IMR-90 (cell line): ENCODE measurements at regions not wholly inside any gene's neighbourhood (a gene's known extent, or its start where the extent isn't known, plus 50 kb on each side); places are given as distances from the start of the nearest gene placed in this dataset.

Experiments
- ATAC-seq: fragments of 200-7000 bp; cut with Tn5 transposase; 2 replicates; pipeline ENCODE4 v1.9.1; 2020; ENCODE audit warnings: low read depth, mild to moderate bottlenecking, moderate library complexity
- BruUV-seq: library from RNA; stranded (reverse); fragments of 400-500 nt; replicated peaks from 2 replicates; lab custom pipeline; 2021; lab: Mats Ljungman, UMichigan
- CTCF ChIA-PET: fragments of 300-600 bp; formaldehyde crosslinking; extraction: SDS; loops from one replicate; lab custom pipeline; 2021; ENCODE audit warnings: antibody characterized with exemption; lab: Yijun Ruan, JAX
- POLR2A ChIA-PET: fragments of 300-600 bp; sonication (Branson Sonifier 250); formaldehyde crosslinking; loops from one replicate; lab custom pipeline; 2022; ENCODE audit warnings: antibody characterized with exemption; ENCODE audit not compliant: unreplicated experiment; lab: Charles Lee
- DNase-seq: peaks from one replicate; pipeline ENCODE4 v3.0.0; 2013
- H2AFZ ChIP-seq: replicated peaks from 2 replicates; pipeline ENCODE3; 2013; ENCODE audit warnings: low read length, mild to moderate bottlenecking; ENCODE audit not compliant: poor library complexity
- H2AK5ac ChIP-seq: 2 replicates; pipeline ENCODE4 v1.6.1; 2013; ENCODE audit warnings: low read depth, low read length, inconsistent platforms
- H2AK9ac ChIP-seq: replicated peaks from 2 replicates; pipeline ENCODE3; 2013; ENCODE audit warnings: mild to moderate bottlenecking, low read depth, low read length, moderate library complexity; ENCODE audit not compliant: poor library complexity
- H2BK120ac ChIP-seq: 2 replicates; pipeline ENCODE4 v1.6.1; 2013; ENCODE audit warnings: low read depth, low read length, inconsistent platforms
- H2BK15ac ChIP-seq: 3 replicates; pipeline ENCODE4 v1.6.1; 2013; ENCODE audit warnings: low read depth, low read length, inconsistent platforms
- H2BK20ac ChIP-seq: 2 replicates; pipeline ENCODE4 v1.6.1; 2013; ENCODE audit warnings: low read depth, mild to moderate bottlenecking, inconsistent platforms, low read length, moderate library complexity
- H2BK5ac ChIP-seq: 2 replicates; pipeline ENCODE4 v1.6.1; 2013; ENCODE audit warnings: mild to moderate bottlenecking, low read depth, low read length, inconsistent platforms; ENCODE audit not compliant: poor library complexity, severe bottlenecking
- H3K14ac ChIP-seq: replicated peaks from 2 replicates; pipeline ENCODE4 v1.6.1; 2013; ENCODE audit warnings: low read depth, low read length, inconsistent platforms
- H3K18ac ChIP-seq: 2 replicates; pipeline ENCODE4 v1.6.1; 2013; ENCODE audit warnings: low read depth, low read length, control low read depth
- H3K23ac ChIP-seq: 2 replicates; pipeline ENCODE4 v1.6.1; 2013; ENCODE audit warnings: low read depth, low read length, inconsistent platforms
- H3K27ac ChIP-seq: 2 replicates; pipeline ENCODE4 v1.5.1; 2013; ENCODE audit warnings: mild to moderate bottlenecking, control low read depth, low read length; ENCODE audit not compliant: insufficient read depth
- H3K27me3 ChIP-seq: 2 replicates; pipeline ENCODE4 v1.6.1; 2013; ENCODE audit warnings: low read length; ENCODE audit not compliant: control insufficient read depth, insufficient read depth
- H3K36me3 ChIP-seq: 2 replicates; pipeline ENCODE4 v1.6.1; 2013; ENCODE audit warnings: low read length, mixed read lengths; ENCODE audit not compliant: control insufficient read depth, insufficient read depth
- H3K4ac ChIP-seq: 2 replicates; pipeline ENCODE4 v1.6.1; 2013; ENCODE audit warnings: low read depth, low read length, inconsistent platforms
- H3K4me1 ChIP-seq: 2 replicates; pipeline ENCODE4 v1.6.1; 2013; ENCODE audit warnings: low read length, mixed read lengths; ENCODE audit not compliant: control insufficient read depth, insufficient read depth
- H3K4me2 ChIP-seq: 2 replicates; pipeline ENCODE4 v1.6.1; 2013; ENCODE audit warnings: low read depth, mild to moderate bottlenecking, control low read depth, low read length, moderate library complexity
- H3K4me3 ChIP-seq: 2 replicates; pipeline ENCODE4 v1.5.1; 2013; ENCODE audit warnings: low read depth, mild to moderate bottlenecking, control low read depth, low read length, moderate library complexity; ENCODE audit not compliant: insufficient read depth
- H3K56ac ChIP-seq: 2 replicates; pipeline ENCODE4 v1.6.1; 2013; ENCODE audit warnings: low read length, inconsistent platforms; ENCODE audit not compliant: insufficient read depth; ENCODE audit errors: extremely low read depth
- H3K79me1 ChIP-seq, 2 experiments: 2 replicates each; pipeline ENCODE4 v1.6.1; 2013; ENCODE audit warnings: low read length in 2 of 2, inconsistent platforms in 1 of 2, low read depth in 1 of 2
- H3K9ac ChIP-seq: 2 replicates; pipeline ENCODE4 v1.6.1; 2013; ENCODE audit warnings: low read depth, low read length, control low read depth
- H3K9me1 ChIP-seq: 2 replicates; pipeline ENCODE4 v1.6.1; 2013; ENCODE audit warnings: low read length, inconsistent platforms; ENCODE audit not compliant: insufficient read depth
- H3K9me3 ChIP-seq: 2 replicates; pipeline ENCODE4 v1.6.1; 2013; ENCODE audit warnings: low read length; ENCODE audit not compliant: control insufficient read depth, insufficient read depth
- H4K20me1 ChIP-seq: 2 replicates; pipeline ENCODE4 v1.6.1; 2013; ENCODE audit warnings: low read length, inconsistent platforms; ENCODE audit not compliant: insufficient read depth
- H4K5ac ChIP-seq: 2 replicates; pipeline ENCODE4 v1.6.1; 2013; ENCODE audit warnings: mild to moderate bottlenecking, low read depth, low read length, control low read depth
- H4K8ac ChIP-seq, 2 experiments: 2 replicates each; pipeline ENCODE4 v1.6.1; 2013; ENCODE audit warnings: low read depth in 2 of 2, low read length in 2 of 2, control low read depth in 1 of 2, inconsistent platforms in 1 of 2
- H4K91ac ChIP-seq: 2 replicates; pipeline ENCODE4 v1.6.1; 2013; ENCODE audit warnings: low read depth, low read length, inconsistent platforms; ENCODE audit not compliant: insufficient read depth
- BHLHE40 ChIP-seq: fragments of 150-350 bp; IDR thresholded peaks from 2 replicates; pipeline ENCODE4 v1.6.1; 2016; ENCODE audit warnings: mild to moderate bottlenecking, low read depth, low read length
- CEBPB ChIP-seq: IDR thresholded peaks from 2 replicates; pipeline ENCODE4 v1.6.1; 2012; ENCODE audit warnings: low read depth, low read length, improper control_type of control experiment
- CHD1 ChIP-seq: IDR thresholded peaks from 2 replicates; pipeline ENCODE4 v1.6.1; 2012; ENCODE audit warnings: low read depth, low read length, improper control_type of control experiment
- FOS ChIP-seq: fragments of 150-350 bp; IDR thresholded peaks from 2 replicates; pipeline ENCODE4 v1.6.1; 2016; ENCODE audit warnings: low read depth, low read length
- MAFK ChIP-seq: IDR thresholded peaks from 2 replicates; pipeline ENCODE4 v1.6.1; 2012; ENCODE audit warnings: low read depth, low read length, improper control_type of control experiment
- MAZ ChIP-seq: IDR thresholded peaks from 2 replicates; pipeline ENCODE4 v1.6.1; 2012; ENCODE audit warnings: low read depth, mild to moderate bottlenecking, low read length, improper control_type of control experiment, moderate library complexity, borderline replicate concordance
- MXI1 ChIP-seq: IDR thresholded peaks from 2 replicates; pipeline ENCODE4 v1.6.1; 2012; ENCODE audit warnings: low read depth, mild to moderate bottlenecking, low read length, moderate library complexity, borderline replicate concordance
- NFE2L2 ChIP-seq: fragments of 150-350 bp; IDR thresholded peaks from 2 replicates; pipeline ENCODE4 v1.6.1; 2016; ENCODE audit warnings: low read depth, mild to moderate bottlenecking, low read length
- POLR2A ChIP-seq: IDR thresholded peaks from 2 replicates; pipeline ENCODE4 v1.6.1; 2012; ENCODE audit warnings: mild to moderate bottlenecking, low read depth, low read length
- RAD21 ChIP-seq: IDR thresholded peaks from 2 replicates; pipeline ENCODE4 v1.6.1; 2012; ENCODE audit warnings: low read length, improper control_type of control experiment
- RCOR1 ChIP-seq: IDR thresholded peaks from 2 replicates; pipeline ENCODE4 v1.6.1; 2012; ENCODE audit warnings: mild to moderate bottlenecking, low read length, improper control_type of control experiment; ENCODE audit not compliant: insufficient replicate concordance
- RFX5 ChIP-seq: IDR thresholded peaks from 2 replicates; pipeline ENCODE4 v1.8.0; 2012; ENCODE audit warnings: low read depth, mild to moderate bottlenecking, low read length, moderate library complexity
- SMC3 ChIP-seq: fragments of 150-350 bp; IDR thresholded peaks from 2 replicates; pipeline ENCODE4 v1.6.1; 2016; ENCODE audit warnings: low read depth, mild to moderate bottlenecking, antibody characterized with exemption, low read length, moderate library complexity
- WGBS, 2 experiments: methylation state at CpG; one replicate each; pipeline versions ENCODE4 v1.1.5 to v1.1.7; 2013; ENCODE audit warnings: missing lambda C conversion rate in 2 of 2; ENCODE audit not compliant: insufficient read length in 1 of 2; ENCODE audit errors: extremely low coverage in 2 of 2; 5-methylcytosine and 5-hydroxymethylcytosine counted together
- dilution Hi-C: fragments of 300-500 bp; cut with HindIII; formaldehyde crosslinking; loops from one replicate; pipeline ENCODE4 v1.14.3; 2018; ENCODE audit warnings: low sequenced_read_pairs; ENCODE audit not compliant: unreplicated experiment
- in situ Hi-C: fragments of 300-500 bp; cut with MboI; formaldehyde crosslinking; loops from 3 replicates; pipeline ENCODE4 v1.14.3; 2019; ENCODE audit warnings: low sequenced_read_pairs, inconsistent platforms, mixed read lengths
- intact Hi-C: fragments of 100-400 bp; cut with micrococcal nuclease; formaldehyde crosslinking; loops from 2 replicates; pipeline ENCODE4 v1.10.0; 2022
- TF ChIP-seq, protein P1 (sequence below): fragments of 150-350 bp; IDR thresholded peaks from 2 replicates; pipeline ENCODE4 v1.6.1; 2017; ENCODE audit warnings: mild to moderate bottlenecking, antibody characterized with exemption, low read length, low read depth
- TF ChIP-seq, protein P2 (sequence below): conservative IDR thresholded peaks from 2 replicates; pipeline ENCODE4 v1.5.1; 2012; ENCODE audit warnings: mild to moderate bottlenecking, low read depth, low read length, improper control_type of control experiment
- TF ChIP-seq, protein P3 (sequence below): fragments of 150-350 bp; IDR thresholded peaks from 2 replicates; pipeline ENCODE4 v1.6.1; 2016; ENCODE audit warnings: low read depth, mild to moderate bottlenecking, low read length, moderate library complexity, borderline replicate concordance

DNA sequence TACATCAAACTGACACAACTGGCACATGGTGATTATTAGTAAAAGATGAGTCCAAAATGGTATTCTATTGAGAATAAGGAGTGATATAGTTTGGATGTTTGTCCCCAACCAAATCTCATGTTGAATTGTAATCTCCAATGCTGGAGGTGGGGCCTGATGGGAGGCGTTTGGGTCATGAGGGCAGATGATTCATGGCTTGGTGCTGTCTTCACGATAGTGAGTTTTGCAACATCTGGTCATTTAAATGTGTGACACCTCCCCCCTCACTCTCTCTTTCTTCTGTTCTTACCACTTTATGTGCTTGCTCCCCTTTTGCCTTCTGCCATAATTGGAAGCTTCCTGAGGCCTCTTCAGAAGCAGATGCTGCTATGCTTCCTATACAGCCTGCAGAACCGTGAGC, 90.6 kb downstream of the RSL24D1 start:
- Histone ChIP-seq H3K9me1 (no peaks in the 10 kb centered on the region), H3K9ac (no peak overlapping the region), H3K4ac (no peak overlapping the region), H3K14ac (no peak overlapping the region), H3K4me3 (no peak overlapping the region), H2AFZ (no peak overlapping the region), H3K4me1 (no peaks in the 10 kb centered on the region), H2BK5ac (no peak overlapping the region), H3K79me1 (no peaks in the 10 kb centered on the region), H3K27me3 (no peaks in the 10 kb centered on the region), H2BK20ac (no peak overlapping the region), H3K4me2 (no peak overlapping the region), H4K20me1 (no peaks in the 10 kb centered on the region), H4K8ac (no peak overlapping the region), H2BK15ac (no peak overlapping the region), H2AK9ac (no peak overlapping the region), H3K27ac (no peak overlapping the region), H3K23ac (no peak overlapping the region), H2AK5ac (no peak overlapping the region), H4K91ac (no peak overlapping the region), H3K56ac (no peak overlapping the region), H3K36me3 (no peaks in the 10 kb centered on the region), H4K5ac (no peak overlapping the region), H3K9me3 (no peaks in the 10 kb centered on the region), H3K18ac (no peak overlapping the region), H2BK120ac (no peak overlapping the region)
- no TSS peak for BruUV-seq
- POLR2A ChIA-PET: no interaction called here
- no CpG with 5 or more reads among the region's 3 CpGs for WGBS, 2 experiments
- CTCF ChIA-PET: no interaction called here
- no peak for ATAC-seq
- in situ Hi-C loops (no loop called here), intact Hi-C loops (no loop called here), dilution Hi-C loops (no loop called here)
- TF ChIP-seq MAFK: no peak
- no peak for TF ChIP-seq CEBPB
- TF ChIP-seq, protein P1, sequence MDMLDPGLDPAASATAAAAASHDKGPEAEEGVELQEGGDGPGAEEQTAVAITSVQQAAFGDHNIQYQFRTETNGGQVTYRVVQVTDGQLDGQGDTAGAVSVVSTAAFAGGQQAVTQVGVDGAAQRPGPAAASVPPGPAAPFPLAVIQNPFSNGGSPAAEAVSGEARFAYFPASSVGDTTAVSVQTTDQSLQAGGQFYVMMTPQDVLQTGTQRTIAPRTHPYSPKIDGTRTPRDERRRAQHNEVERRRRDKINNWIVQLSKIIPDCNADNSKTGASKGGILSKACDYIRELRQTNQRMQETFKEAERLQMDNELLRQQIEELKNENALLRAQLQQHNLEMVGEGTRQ: no peak
- TF ChIP-seq, protein P2, sequence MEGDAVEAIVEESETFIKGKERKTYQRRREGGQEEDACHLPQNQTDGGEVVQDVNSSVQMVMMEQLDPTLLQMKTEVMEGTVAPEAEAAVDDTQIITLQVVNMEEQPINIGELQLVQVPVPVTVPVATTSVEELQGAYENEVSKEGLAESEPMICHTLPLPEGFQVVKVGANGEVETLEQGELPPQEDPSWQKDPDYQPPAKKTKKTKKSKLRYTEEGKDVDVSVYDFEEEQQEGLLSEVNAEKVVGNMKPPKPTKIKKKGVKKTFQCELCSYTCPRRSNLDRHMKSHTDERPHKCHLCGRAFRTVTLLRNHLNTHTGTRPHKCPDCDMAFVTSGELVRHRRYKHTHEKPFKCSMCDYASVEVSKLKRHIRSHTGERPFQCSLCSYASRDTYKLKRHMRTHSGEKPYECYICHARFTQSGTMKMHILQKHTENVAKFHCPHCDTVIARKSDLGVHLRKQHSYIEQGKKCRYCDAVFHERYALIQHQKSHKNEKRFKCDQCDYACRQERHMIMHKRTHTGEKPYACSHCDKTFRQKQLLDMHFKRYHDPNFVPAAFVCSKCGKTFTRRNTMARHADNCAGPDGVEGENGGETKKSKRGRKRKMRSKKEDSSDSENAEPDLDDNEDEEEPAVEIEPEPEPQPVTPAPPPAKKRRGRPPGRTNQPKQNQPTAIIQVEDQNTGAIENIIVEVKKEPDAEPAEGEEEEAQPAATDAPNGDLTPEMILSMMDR: no peak
- TF ChIP-seq NFE2L2: no peak
- TF ChIP-seq SMC3: no peak
- TF ChIP-seq POLR2A: no peak
- TF ChIP-seq RCOR1: no peak
- no peak for TF ChIP-seq MXI1
- no peak for TF ChIP-seq RAD21
- TF ChIP-seq, protein P3, sequence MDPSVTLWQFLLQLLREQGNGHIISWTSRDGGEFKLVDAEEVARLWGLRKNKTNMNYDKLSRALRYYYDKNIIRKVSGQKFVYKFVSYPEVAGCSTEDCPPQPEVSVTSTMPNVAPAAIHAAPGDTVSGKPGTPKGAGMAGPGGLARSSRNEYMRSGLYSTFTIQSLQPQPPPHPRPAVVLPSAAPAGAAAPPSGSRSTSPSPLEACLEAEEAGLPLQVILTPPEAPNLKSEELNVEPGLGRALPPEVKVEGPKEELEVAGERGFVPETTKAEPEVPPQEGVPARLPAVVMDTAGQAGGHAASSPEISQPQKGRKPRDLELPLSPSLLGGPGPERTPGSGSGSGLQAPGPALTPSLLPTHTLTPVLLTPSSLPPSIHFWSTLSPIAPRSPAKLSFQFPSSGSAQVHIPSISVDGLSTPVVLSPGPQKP: no peak
- no peak for TF ChIP-seq MAZ
- TF ChIP-seq CHD1: no peak
- TF ChIP-seq RFX5: no peak
- TF ChIP-seq FOS: no peak
- TF ChIP-seq BHLHE40: no peak
- no peak for DNase-seq
